ENCODE measurements at regions not wholly inside any gene's neighbourhood (a gene's known extent, or its start where the extent isn't known, plus 50 kb on each side); places are given as distances from the start of the nearest gene placed in this dataset.
"Not testable (repeated sequence)": the region's sequence is repeated elsewhere in the genome, so short reads cannot be mapped to it uniquely, and the experiment has no call there.

DNA sequence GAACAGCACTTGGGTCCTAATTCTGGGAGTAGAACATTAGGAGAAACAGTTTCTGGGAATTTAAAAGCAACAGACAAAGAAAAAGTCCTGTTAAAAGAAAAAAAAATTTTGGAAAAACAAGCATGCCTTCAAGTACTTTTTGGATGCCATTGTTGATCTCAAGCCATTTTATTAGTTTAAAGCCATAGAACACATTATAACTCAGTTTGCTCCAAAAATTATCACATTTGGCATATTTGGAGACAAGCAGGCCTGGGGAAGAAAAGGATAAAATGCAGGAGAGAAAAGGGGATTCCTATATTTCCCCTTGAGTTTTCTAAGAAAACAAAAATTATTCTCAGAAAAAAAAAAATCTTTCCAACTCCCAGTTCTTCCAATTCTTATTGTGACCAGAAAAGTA lies 146.8 kb downstream of the TENT5C start:
- no peak for FAIRE-seq
- no peak for DNase-seq (ENCODE audit: insufficient read length, low spot score)

DNA sequence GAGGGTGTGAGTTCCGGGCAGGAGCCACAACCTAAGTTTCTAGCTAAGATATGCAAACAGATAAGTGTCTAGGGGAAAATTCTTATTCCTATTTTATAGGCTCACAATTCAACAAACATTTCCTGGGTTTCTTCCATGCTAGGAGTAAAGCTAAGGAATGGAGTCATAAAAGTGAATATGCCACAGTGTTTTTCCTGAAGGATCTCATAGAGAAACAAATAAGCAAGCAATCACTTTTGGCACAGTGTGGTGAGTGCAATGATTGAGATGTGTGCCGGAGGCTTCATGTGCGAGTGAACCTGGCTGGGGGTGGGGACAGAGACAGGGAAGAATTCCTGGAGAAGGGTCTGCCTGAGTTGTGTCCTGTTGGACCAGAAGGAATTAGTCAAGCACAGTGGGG lies 147.4 kb downstream of the TENT5C start:
- no peak for FAIRE-seq

DNA sequence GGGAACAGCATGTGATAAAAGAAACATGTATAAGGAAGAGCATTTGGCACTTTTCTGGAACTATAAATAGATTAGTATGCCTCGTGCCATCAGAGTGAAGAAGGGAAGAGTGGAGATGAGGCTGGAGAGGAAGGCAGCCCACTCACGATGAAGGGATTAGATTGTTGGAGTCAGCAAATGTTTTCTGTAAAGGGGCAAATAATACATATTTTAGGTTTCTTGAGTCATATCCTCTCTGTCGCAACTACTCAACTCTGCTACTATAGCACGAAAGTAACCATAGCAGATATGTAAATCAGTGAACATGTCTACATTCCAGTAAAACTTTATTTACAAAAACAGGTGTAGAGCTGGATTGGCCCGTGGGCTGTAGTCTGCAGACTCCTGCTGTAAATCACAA lies 147.8 kb downstream of the TENT5C start:
- FAIRE-seq, result no peak
- no peak for DNase-seq (ENCODE audit: insufficient read length, low spot score)

More for the DNA sequence above, 147.4 kb downstream of the TENT5C start:
- no peak for DNase-seq (ENCODE audit: insufficient read length, low spot score)

DNA sequence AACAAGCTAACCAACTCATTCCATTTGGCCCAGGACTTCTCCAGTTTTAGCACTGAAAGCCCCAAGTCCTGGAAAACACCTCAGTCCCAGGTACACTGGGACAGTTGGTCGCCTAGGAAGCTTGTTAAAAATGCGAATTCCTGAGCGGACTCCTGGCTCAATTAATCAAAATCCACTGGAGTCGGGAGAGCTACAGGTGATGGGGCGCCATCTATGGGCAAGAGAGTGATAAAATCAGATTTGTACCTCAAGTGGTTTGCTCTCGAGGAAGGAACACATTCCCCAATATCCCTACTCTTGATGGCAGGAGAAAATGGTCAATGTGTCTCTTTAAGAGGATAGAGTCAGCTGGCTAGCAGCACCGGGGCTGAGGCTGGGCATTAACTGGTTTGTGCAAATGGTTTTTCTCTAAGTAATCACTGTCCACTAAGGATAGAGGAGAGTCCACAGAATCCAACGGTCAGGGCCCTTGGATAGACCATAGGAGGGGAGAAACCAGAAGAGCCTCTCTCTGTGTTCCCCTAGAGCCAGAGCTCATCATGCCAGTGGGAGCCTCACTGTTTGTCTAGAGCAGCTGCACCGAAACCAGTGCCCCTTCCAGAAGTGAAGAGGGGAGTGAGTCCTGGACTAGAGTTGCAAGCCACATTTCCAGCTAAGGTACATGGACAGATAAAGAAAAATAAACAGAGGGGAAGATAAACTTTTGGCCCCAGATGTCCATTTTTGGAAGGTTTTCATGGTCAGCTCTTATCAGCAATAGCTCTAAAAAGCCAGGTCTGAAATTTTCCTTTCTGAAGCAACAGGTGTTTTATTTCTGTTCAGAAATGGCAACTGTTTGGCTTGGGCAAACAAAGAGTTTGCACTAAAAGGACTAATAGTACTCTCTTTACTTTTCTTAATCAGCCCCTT lies 148.5 kb downstream of the TENT5C start:
- FAIRE-seq (peak; percentile 71), DNase-seq (ENCODE audit: insufficient read length, low spot score) (no peak)

DNA sequence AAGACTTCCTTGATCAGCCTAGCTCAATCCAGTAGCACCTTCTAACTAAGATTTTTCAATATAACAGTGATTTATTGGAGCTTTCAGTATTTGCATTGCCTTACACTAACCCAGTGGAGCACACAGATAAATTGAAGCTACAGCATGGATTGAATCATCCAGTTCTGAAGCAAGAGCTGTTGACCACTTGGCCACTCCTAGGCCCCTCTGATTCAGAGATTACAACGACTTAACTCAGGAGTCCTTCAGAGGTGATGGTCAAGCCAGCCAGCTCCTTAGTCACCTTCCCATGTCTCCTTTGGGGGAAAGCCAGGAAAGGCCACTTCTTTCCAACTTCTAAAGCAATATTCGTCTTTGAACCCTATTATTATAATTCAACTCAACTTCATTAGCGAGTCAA lies 151.8 kb downstream of the TENT5C start:
- DNase-seq (ENCODE audit: insufficient read length, low spot score) (no peak), FAIRE-seq (no peak)

DNA sequence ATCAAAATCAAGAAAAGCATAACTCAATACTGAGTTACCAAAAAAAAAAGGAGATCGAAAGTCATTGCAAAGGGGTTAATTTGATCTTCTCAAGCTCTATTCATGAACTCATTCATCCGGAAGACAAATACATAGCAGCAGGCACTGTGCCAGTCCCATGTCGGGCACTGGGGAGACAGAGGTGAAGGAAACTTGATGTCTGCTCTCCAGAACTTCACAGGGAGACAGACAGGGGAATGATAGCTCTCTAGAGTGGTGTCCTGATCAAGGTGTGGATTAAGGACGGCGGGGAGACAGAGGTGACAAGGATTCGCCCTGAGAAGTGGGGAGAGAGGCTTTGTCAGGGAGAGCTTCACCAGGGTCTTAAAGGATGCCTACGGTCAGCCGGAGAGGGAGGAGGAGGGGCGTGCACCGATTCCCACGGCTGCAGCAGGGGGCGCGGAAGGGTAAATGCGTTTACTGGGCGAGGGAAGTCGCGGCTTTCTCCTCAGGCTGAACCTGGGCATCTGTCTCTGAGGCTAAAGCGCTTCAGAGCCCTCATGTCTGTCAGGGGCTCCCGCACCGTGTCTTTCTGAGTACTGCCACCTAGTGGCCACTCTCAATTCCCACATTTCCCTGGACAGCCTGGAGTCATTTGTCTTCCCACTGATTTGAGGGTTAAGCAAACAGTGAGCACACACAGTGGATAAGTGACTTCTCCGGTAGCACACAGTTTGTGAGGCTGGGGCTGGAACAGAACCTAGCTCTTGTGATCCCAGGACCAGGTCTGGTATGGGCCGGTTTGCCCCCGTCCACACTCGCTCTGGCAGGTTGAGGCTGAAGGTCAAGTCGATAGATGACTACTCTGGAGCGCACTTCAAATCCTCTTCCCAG lies 152.8 kb downstream of the TENT5C start:
- FAIRE-seq (peak; percentile 70), DNase-seq (ENCODE audit: insufficient read length, low spot score) (peak; percentile 51)

DNA sequence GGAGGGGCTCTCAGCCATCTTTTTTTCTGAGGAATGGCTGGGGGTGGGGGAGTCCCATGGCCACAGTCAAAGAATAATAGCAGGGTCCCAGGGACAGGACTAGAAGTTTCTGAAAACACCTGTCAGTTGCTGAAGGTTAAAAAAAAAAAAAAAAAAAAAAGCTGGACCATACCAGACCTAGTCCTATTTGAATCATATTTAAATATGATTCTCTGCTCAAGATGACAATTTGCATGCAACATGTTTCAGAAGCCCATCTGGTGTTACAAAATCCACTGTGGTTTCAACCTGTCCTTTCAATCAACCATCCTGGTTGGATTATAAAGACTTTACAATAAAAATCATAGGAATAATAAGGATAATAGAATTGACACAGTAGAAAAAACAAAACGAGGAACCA lies 153.7 kb downstream of the TENT5C start:
- DNase-seq (ENCODE audit: insufficient read length, low spot score), result no peak
- FAIRE-seq, result no peak

DNA sequence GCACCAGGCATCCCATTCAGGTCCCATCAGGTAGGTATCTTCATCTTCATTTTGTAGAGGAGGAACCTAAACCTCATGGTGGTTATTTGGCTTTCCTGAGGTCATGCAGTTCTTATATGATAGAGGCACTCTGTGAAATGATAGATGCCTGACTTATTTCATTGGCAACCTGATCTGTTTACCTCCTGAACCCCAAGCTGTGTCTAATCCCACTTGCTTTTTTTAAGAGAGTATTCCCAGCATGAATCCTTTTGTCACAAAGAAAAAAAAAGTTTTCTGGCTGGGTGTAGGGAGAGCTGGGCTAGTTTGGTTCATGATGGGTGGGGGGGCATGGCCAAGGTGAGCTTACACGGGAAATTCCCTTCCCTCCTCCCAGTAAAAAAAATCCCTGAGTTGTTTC lies 154.2 kb downstream of the TENT5C start:
- FAIRE-seq (no peak), DNase-seq (ENCODE audit: insufficient read length, low spot score) (no peak)

DNA sequence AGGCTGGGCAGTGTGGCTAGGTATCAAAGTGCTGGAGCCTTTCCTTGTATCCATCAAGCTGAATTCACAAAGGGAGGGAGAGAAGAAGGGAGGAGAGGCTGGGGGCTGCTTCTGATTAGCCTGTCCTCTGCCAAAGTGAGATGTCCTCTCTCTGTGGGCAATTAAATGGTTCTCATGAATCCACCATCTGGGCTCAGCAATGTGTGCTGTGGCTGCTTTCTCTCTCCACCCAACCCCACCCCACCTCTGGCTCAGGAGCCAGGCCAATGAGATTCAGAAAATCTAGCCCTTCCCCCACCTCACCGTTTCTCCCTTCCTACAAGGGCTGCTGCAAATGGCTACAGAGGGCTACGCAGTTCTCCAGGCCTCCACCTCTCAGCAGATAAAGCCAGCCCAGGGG lies 154.6 kb downstream of the TENT5C start:
- DNase-seq (ENCODE audit: insufficient read length, low spot score), result no peak
- FAIRE-seq, result no peak

DNA sequence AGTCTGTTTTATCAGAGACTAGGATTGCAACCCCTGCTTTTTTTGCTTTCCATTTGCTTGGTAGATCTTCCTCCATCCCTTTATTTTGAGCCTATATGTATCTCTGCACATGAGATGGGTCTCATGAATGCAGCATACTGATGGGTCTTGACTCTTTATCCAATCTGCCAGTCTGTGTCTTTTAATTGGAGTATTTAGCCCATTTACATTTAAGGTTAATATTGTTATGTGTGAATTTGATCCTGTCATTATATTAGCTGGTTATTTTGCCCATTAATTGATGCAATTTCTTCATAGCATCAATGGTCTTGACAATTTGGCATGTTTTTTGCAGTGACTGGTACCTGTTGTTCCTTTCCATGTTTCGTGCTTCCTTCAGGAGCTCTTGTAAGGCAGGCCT lies 161.7 kb downstream of the GDAP2 start:
- DNase-seq (ENCODE audit: insufficient read length, low spot score), result not testable (repeated sequence)

DNA sequence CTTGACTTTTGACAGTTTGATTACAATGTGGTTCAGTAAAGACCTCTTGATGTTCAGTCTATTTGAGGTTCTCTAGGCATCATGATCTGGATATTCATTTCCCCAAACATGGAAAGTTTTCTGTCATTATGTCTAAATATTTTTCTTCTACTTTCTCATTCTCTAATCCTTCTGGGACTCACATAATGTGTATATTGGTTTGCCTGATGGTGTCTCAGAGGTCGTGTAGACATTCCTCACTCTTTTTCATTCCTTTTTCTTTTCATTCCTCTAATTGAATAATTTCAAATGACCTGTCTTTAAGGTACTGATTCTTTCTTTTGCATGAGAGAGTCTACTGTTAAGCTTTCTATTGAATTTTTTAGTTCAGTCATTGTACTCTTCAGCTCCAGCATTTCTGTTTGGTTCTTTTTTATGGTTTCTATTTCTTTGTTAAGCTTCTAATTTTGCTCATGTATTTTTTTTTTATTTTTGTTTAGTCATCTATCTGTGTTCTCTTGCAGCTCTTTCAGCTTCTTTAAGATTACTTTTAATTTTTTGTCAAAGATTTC lies 158.4 kb downstream of the GDAP2 start:
- DNase-seq (ENCODE audit: insufficient read length, low spot score) (no peak), FAIRE-seq (no peak)

More for the DNA sequence above, 161.7 kb downstream of the GDAP2 start:
- not testable (repeated sequence) for FAIRE-seq

DNA sequence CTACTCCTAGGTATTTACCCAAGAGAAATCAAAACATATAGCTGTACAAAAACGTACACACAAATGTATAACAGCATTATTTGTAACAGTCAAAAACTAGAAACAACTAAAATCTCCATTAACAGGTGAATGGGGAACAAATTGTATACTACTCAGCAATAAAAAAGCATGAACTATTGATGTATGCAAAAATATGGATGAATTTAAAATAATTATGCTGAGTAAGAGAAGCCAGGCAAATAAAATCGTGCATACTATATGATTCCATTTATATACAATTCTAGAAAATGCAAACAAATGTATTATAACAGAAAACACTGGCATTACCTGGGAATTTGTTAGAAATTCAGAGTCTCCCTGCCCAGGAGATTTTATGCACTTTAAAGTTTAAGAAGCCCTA lies 150.1 kb downstream of the GDAP2 start:
- FAIRE-seq (no peak), DNase-seq (ENCODE audit: insufficient read length, low spot score) (no peak)

DNA sequence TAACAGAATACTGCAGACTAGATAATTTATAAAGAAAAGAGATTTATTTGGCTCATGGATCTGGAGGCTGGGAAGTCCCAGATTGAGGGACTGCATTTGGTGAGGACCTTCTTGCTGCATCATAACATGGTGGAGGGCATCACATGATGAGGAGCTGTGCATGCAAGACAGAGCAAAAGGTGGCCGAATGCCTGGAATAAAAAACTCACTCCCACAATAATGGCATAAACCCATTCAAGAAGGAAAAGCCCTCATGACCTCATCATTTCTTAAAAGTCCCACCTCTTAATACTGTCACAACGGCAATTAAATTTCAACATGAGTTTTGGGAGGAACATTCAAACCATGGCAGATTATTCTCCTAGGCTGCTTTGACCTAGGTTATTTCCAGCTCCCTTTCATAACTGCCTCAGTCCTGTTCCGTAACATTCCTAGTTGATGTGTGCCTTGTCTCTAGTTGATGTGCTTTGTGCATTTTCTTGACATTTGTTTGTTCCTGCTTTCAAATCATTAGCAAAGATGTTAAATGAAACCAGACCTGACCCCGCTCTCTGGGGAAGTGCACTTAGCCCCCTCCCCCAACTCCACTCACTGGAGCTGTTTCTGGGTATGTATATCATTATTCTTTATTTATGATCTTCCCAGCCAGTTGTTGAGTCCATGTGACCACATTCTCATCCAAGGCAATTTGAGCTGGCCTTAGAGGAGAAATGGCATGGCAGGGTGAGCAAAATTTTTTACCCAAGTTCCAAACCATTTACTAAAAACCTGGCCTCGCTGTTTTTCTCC lies 148.5 kb downstream of the GDAP2 start:
- FAIRE-seq (no peak), DNase-seq (ENCODE audit: insufficient read length, low spot score) (no peak)

DNA sequence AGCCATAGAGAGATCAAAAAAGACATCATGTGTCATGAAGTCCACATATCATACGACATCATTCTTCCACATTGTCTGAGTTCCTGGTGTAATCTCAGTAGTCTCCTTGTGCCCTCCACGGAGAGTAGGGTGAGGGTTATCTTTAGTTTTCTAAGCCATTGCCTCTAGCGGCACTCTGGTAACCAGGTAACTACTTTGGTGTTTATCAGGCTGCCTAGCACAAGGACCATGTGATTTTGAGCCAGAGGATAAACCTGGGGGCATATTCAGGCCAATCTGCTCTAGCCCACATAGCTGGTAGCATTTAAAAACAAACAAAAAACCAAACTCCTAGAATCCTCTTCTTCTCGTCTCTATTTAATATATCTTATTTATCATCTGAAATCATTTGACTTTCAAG lies 147.4 kb downstream of the GDAP2 start:
- DNase-seq (ENCODE audit: insufficient read length, low spot score) (no peak), FAIRE-seq (no peak)

DNA sequence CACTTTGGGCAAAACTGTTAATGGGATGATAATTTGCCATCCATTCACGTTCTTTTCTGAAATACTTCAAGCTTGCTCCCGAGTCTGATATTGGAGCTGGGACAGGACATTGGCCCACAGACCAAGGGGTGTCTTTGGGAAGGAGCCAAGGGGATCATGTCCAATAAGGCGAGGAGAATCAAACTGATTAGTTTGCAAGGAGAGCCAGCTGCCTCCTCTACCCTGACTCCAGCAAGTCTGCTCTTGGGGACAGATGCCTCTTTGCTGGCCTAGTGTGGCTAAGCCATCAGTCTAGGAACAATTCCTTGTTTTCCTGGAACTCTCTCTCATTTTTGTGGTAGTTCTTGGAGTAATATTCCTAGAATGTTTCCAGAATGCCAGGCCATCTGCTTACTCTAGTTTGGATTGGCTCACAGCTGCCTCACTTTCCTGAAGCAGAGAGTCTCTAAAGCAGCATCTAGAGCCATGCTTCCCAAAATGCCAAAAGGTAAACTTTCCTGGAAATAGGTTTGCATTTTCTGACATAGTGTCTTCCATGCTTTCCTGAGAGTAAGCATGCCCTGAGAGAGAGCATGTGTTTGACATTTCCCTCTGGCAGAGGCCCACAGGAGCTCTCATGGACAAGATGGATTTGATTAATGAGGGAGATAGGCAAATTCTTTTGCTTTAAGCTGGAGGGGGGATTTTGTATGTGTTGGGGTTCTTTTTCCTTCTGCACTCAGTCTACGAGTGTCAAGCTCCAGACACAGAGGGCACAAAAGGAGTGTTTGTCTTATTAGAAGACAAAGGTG lies 145.6 kb downstream of the GDAP2 start:
- DNase-seq (ENCODE audit: insufficient read length, low spot score), result no peak
- no peak for FAIRE-seq

DNA sequence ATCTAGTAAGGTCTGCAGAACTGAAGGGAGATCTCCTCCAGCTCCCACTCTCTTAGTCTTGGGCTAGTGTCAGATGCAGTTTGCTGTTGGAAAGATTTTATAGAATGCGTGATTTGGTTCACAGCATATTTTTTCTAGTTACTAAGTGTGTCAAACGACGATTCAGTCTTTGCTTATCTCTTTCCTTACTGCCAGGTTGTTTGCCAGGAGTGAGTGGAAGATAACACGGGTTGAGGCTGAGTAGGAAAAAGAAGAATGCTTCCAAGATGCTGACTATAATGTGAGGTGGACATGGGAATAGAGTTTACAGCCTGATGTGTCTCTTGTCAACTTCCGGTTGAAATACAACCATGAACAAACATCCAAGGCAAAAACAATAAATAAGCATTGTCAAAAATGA lies 141.4 kb downstream of the GDAP2 start:
- DNase-seq (ENCODE audit: insufficient read length, low spot score) (no peak), FAIRE-seq (no peak)

DNA sequence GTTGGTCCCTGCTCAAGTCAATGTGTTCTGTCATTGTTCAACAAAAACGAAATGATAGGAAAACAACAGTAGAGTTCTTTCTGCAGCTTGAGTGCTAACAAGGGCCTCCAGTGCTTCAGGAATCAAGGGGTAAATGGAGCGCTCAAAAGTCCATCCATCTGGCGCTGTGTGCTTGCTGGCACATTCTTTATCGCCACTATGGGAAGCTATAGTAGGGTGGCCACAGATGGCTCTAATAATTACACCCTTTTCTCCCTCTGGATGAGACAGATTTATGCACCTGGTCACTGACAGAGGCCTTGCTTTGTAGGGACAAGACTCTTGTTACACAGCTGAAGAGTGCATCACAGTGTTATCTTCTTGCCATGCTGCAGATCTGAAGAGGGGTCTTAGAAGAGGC lies 136.0 kb downstream of the GDAP2 start:
- DNase-seq (ENCODE audit: insufficient read length, low spot score) (no peak), FAIRE-seq (no peak)

DNA sequence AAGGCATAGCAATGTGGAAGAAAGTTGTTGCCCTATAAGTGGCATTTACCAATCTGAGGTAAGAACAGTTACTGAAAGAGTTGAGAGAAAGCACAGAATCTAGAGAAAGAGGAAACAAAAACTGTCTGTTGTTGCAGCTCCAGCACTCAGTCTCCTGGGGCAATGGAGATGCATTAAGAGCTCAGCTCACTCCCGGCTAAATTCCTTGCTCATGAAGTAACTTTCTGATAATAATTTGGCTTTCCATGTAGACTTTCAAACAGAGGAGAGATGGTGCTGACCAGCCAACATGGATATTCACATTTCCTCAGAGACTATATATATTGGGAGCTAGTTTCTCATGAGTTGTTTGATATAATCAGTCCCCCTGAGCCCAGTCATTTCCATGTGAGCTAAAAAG lies 135.3 kb downstream of the GDAP2 start:
- DNase-seq (ENCODE audit: insufficient read length, low spot score) (no peak), FAIRE-seq (no peak)

DNA sequence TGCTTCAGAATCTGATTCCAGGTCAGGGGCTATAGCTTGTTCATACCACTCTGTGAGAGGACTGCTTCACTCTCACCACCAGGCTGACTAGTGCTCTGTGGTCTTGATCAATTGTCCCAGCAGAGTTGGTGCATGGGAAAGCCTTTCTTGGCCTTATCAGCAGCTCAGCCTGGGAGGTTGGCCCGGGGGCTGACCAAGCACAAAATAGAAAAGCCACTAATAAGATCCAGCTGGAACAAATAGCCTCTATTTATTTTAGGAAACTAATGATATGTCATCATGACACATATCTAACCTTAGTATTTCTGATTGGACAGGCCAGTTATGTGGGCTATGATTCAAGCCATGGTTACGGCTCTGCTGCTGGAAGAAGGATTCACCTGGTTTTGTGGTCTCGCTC lies 134.2 kb downstream of the GDAP2 start:
- FAIRE-seq (no peak), DNase-seq (ENCODE audit: insufficient read length, low spot score) (no peak)

DNA sequence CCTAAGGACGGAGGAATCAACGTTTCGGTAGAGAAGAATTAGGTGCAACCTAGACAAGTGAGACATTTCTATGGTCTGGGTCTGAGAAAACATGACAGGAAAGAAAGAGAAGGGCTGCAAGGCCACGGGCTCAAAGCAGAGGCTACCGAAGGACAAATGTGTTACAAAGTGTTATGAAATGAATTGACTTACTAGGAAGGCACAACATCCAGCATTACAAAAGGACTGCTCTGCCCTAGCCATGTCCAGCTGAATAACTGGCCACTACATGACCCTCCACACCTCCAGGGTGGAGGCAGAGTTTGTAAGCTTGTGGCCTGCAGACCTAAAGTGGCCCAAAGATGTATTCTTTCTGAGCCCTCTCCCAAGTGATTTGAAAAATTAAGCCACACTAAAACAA lies 133.6 kb downstream of the GDAP2 start:
- no peak for FAIRE-seq

More for the DNA sequence above, 133.6 kb downstream of the GDAP2 start:
- no peak for DNase-seq (ENCODE audit: insufficient read length, low spot score)

All from GM19239 (cell line).